Pancreas (tissue), 10 donors: ENCODE measurements at regions not wholly inside any gene's neighbourhood (a gene's known extent, or its start where the extent isn't known, plus 50 kb on each side); places are given as distances from the start of the nearest gene placed in this dataset.

ENCODE experiments used
- ATAC-seq, 4 donors: fragments of 200-7000 bp; cut with Tn5 transposase; one replicate each; pipeline versions ENCODE4 v1.8.0 to v1.9.1; 2020; ENCODE audit warnings: mild to moderate bottlenecking in 4 of 4, moderate library complexity in 4 of 4
- DNase-seq, 6 donors: peaks; one replicate each; pipeline ENCODE4 v3.0.0-alpha.2; 2020
- FAIRE-seq: peaks from 2 replicates; lab custom pipeline; 2012; peaks lifted over from hg19 to GRCh38; lab: Jason Lieb, UNC
- H3K27ac ChIP-seq, 4 donors: fragments of 200-600 bp; sonication (generic); 1 replicate in 3 of 4; 2 replicates in 1 of 4; pipeline versions ENCODE4 v1.5.0 to v1.8.0; 2020
- H3K27me3 ChIP-seq, 4 donors: fragments of 200-600 bp; one replicate each; pipeline ENCODE4 v1.8.0; 2021
- H3K36me3 ChIP-seq, 3 donors: fragments of 200-600 bp; sonication (generic) in 1 of 3; one replicate each; pipeline versions ENCODE4 v1.5.0 to v1.8.0; 2020 to 2021
- H3K4me1 ChIP-seq, 3 donors: fragments of 200-600 bp; one replicate each; pipeline ENCODE4 v1.8.0; 2021
- H3K4me3 ChIP-seq, 4 donors: fragments of 200-600 bp; sonication (generic) in 2 of 4; one replicate each; pipeline versions ENCODE4 v1.5.0 to v1.8.0; 2020 to 2021
- H3K9me3 ChIP-seq, 4 donors: fragments of 200-600 bp; one replicate each; pipeline ENCODE4 v1.8.0; 2021
- WGBS, 2 donors: extraction: QIAGEN DNeasy Blood & Tissue Kit; methylation state at CpG; one replicate each; pipeline ENCODE4 v1.1.7; 2013; 5-methylcytosine and 5-hydroxymethylcytosine counted together
- intact Hi-C, 3 donors: fragments of 100-400 bp; cut with DNase I; formaldehyde crosslinking; loops; one replicate each; pipeline versions ENCODE4 v1.11.1 to v1.14.2; 2022
- TF ChIP-seq, protein P1 (sequence below), 4 donors: fragments of 200-600 bp; sonication (generic) in 3 of 4; IDR thresholded peaks; one replicate each; pipeline versions ENCODE4 v1.5.0 to v1.8.0; 2021; ENCODE audit warnings: antibody characterized with exemption in 4 of 4
- donor health status: healthy with polysubstance abuse.
- donor health status: DM: no; HTN: no; CAD: no; lungs with moderate emphysema.
- donor health status: DM: no; HTN: no; CAD: no.
- donor health status: control.
- donor health status: control.
- donor health status: Bipolar disorder and iron deficiency.
- donor health status: DM: yes; HTN: yes; CAD: no.
- donor health status: DM: no; HTN: no; CAD: no.
- donor health status: DM: no; HTN: no; CAD: no.
- donor health status: DM: yes; HTN: yes; CAD: no.

DNA sequence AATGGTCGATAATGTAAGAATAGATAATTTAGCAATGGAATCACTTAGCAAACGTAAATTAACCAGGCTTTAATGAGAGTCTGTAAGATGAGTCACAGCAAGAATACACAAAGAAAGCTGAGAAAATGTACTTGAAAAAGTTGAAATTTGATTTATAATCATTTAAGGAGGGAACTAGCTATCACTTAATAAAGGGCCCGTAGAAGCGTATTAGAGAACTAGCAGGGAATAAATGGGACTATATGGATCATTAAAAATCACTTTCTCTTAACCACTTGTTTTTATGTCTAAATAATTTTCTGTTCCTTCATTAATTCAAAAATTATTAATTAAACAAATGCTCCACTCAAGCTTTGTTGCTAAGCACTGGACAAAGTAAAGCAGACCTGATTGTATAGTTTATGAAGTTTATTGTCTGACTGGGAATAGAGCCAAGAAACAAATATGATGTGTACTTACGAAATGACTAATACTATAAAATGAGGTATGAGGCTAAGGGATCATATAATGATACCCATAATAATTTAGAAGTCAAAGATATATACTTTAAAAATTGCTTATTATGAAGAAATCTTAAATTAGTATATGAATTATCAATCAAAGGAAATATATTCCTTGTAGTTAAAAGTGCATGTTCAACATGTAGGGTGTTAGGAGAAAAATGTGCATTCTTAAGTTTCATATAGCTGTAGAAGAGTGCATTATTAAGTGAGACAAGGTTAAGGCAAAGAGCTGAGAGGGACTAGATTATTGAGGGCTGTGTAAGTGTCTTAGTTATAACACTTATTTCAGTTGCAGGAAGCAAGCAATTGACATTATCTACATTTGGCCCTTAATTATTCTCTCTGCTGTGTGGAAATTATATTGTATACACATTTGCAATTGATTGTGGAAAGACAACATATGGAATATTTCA is 196.8 kb downstream of the PRDM9 start:
- no peaks in the 10 kb centered on the region for H3K4me1 ChIP-seq
- FAIRE-seq = no peak
- no peak overlapping the region for H3K27ac ChIP-seq
- ATAC-seq = no peak
- no peak for DNase-seq
- no peaks in the 10 kb centered on the region for H3K9me3 ChIP-seq
- WGBS, 2 donors = 57 to 61% methylated on average over 5 of the region's 5 CpGs
- TF ChIP-seq, protein P1, sequence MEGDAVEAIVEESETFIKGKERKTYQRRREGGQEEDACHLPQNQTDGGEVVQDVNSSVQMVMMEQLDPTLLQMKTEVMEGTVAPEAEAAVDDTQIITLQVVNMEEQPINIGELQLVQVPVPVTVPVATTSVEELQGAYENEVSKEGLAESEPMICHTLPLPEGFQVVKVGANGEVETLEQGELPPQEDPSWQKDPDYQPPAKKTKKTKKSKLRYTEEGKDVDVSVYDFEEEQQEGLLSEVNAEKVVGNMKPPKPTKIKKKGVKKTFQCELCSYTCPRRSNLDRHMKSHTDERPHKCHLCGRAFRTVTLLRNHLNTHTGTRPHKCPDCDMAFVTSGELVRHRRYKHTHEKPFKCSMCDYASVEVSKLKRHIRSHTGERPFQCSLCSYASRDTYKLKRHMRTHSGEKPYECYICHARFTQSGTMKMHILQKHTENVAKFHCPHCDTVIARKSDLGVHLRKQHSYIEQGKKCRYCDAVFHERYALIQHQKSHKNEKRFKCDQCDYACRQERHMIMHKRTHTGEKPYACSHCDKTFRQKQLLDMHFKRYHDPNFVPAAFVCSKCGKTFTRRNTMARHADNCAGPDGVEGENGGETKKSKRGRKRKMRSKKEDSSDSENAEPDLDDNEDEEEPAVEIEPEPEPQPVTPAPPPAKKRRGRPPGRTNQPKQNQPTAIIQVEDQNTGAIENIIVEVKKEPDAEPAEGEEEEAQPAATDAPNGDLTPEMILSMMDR (IDR thresholded peaks at IDR 0.05) = no peak
- intact Hi-C loops = no loop called here
- no peaks in the 10 kb centered on the region for H3K27me3 ChIP-seq
- H3K4me3 ChIP-seq = no peak overlapping the region
- no peaks in the 10 kb centered on the region for H3K36me3 ChIP-seq

DNA sequence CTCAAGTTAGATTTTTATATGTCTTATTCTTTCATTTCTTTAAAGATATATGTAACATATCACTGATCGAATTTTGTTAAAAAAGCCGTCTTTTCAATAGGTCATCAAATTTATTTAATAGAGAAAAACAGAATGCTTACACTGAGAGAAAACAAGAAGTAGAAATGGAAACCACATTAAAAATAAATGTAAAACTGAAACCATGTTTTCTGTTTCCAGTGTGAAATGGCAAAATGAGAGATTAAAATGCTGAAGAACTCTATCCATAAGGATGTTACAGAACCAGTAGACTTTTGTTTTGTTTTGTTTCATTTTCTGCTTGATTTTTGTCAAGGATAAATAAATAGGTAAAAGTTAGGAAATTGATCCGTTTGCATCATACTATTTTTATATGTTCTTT is 210.1 kb downstream of the PRDM9 start:
- 51 to 74% methylated on average over 3 of the region's 3 CpGs for WGBS, 2 donors

DNA sequence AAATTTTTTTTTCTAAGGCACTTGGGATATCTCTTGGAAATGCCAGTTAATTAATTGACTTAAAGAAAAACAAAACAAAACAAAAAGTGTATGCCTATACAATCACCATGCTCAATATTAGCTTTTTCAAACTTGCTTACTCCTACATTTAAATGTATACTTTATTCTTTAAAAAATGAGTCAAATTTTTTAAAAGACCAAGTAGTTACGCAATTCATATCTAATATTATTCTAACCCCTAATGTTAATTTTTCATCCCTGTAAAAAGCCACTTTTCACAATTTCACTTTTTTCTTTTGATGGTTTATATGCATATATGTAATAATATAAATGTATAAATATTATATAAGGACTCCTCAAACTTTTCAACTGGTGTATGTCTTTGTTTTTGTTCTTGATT is 211.2 kb downstream of the PRDM9 start:
- 94% methylated on average over 1 of the region's 1 CpG for WGBS, 2 donors
- Histone ChIP-seq H3K4me3 (no peak overlapping the region), H3K36me3 (no peaks in the 10 kb centered on the region), H3K4me1 (no peaks in the 10 kb centered on the region), H3K9me3 (no peaks in the 10 kb centered on the region), H3K27ac (no peak overlapping the region), H3K27me3 (no peaks in the 10 kb centered on the region)
- TF ChIP-seq, protein P1 (IDR thresholded peaks at IDR 0.05) = no peak
- FAIRE-seq (no peak), ATAC-seq (no peak), DNase-seq (no peak)
- intact Hi-C loops = no loop called here

More for the DNA sequence above, 210.1 kb downstream of the PRDM9 start:
- no peak for FAIRE-seq
- H3K27ac ChIP-seq = no peak overlapping the region
- no peak for ATAC-seq
- H3K9me3 ChIP-seq = no peaks in the 10 kb centered on the region
- no peak overlapping the region for H3K4me3 ChIP-seq
- intact Hi-C loops = no loop called here
- H3K27me3 ChIP-seq = no peaks in the 10 kb centered on the region
- no peaks in the 10 kb centered on the region for H3K4me1 ChIP-seq
- DNase-seq = no peak
- no peaks in the 10 kb centered on the region for H3K36me3 ChIP-seq
- TF ChIP-seq, protein P1 (IDR thresholded peaks at IDR 0.05) = no peak

DNA sequence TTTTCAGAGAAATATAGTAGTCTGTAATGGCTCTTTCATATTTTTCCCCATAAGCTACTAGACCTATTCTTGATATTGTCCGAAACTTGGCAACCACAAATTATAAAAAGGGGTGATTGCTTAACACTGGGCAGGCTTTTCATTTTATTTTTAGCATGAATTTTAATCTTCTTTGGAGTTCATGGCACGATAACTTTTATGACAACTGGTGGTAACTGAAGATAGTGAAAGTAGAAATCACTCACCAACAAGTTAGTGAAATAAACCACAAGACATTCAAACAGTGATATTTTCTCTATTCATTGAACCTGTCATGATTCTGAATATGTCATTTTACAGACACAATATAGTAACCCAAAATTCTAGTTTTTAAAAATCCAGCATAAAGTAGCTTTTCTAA is 213.9 kb downstream of the PRDM9 start:
- intact Hi-C loops = no loop called here
- H3K27ac ChIP-seq = no peak overlapping the region
- no peak for DNase-seq
- 42 to 52% methylated on average over 2 of the region's 2 CpGs for WGBS, 2 donors
- no peaks in the 10 kb centered on the region for H3K9me3 ChIP-seq
- no peak for ATAC-seq
- H3K4me1 ChIP-seq = no peaks in the 10 kb centered on the region
- FAIRE-seq = no peak
- H3K27me3 ChIP-seq = no peaks in the 10 kb centered on the region
- H3K4me3 ChIP-seq = no peak overlapping the region
- H3K36me3 ChIP-seq = no peaks in the 10 kb centered on the region
- TF ChIP-seq, protein P1 (IDR thresholded peaks at IDR 0.05) = no peak

DNA sequence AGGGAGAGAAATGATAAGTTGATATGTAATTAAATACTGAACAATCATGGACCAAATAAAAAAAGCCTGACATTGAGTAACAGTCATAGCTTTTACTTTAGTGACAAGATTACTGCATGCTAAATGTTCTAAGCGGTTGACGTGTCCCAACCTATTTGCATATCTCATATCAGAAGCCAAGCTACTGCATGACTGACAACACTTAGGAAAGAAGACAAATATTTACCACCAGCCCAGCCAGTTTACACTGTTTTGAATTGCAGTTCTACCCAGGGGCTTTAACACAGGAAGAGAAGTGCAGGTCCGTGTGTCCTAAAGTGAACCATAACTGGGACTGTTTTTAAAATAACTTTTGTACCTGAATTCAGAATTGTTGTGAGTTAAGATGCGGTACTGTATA is 219.9 kb downstream of the PRDM9 start:
- Histone ChIP-seq H3K36me3 (no peaks in the 10 kb centered on the region), H3K4me1 (no peaks in the 10 kb centered on the region), H3K4me3 (no peak overlapping the region), H3K27ac (no peak overlapping the region), H3K9me3 (no peaks in the 10 kb centered on the region), H3K27me3 (no peaks in the 10 kb centered on the region)
- FAIRE-seq (no peak), ATAC-seq (peak in 2 of 4 donors; percentile 54 to 63), DNase-seq (no peak)
- intact Hi-C loops = no loop called here
- WGBS, 2 donors = 38 to 40% methylated on average over 4 of the region's 4 CpGs
- TF ChIP-seq, protein P1 (IDR thresholded peaks at IDR 0.05) = no peak
